Epithelial cell of prostate (primary cell): ENCODE measurements at regions not wholly inside any gene's neighbourhood (a gene's known extent, or its start where the extent isn't known, plus 50 kb on each side); places are given as distances from the start of the nearest gene placed in this dataset.

Source experiments
- DNase-seq: peaks from one replicate; pipeline ENCODE4 v3.0.0-alpha.2; 2011; ENCODE audit warnings: low read depth, low spot score
- H3K27ac ChIP-seq: fragments of 450-650 bp; 2 replicates; pipeline ENCODE4 v1.5.1; 2017; ENCODE audit warnings: mild to moderate bottlenecking

- no peak for DNase-seq
Observed at GRCh38 chr4:136644279-136644678, 888.0 kb downstream of the PCDH18 start.

DNA sequence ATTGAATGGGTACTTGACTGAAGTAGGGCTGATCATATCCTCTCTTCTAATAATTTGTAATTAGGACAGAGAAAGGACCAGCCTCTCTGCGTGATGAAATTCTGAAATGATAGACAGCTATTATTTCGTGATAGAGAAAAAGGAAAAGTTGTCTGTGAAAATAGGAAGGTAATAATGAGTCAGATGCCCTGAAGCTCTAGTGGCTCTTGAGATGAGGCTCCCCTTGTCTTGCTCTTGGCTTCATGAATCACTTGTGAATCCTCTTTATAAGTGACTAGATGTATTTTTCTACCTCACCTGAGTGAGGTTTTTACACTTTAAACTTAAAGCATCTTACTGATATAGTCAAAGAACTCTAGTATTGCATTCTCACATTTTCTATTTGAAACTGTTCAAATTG is 888.9 kb downstream of the PCDH18 start:
- DNase-seq, result no peak

More at GRCh38 chr4:136644279-136644678, 888.0 kb downstream of the PCDH18 start:
- no peak overlapping the region for H3K27ac ChIP-seq

DNA sequence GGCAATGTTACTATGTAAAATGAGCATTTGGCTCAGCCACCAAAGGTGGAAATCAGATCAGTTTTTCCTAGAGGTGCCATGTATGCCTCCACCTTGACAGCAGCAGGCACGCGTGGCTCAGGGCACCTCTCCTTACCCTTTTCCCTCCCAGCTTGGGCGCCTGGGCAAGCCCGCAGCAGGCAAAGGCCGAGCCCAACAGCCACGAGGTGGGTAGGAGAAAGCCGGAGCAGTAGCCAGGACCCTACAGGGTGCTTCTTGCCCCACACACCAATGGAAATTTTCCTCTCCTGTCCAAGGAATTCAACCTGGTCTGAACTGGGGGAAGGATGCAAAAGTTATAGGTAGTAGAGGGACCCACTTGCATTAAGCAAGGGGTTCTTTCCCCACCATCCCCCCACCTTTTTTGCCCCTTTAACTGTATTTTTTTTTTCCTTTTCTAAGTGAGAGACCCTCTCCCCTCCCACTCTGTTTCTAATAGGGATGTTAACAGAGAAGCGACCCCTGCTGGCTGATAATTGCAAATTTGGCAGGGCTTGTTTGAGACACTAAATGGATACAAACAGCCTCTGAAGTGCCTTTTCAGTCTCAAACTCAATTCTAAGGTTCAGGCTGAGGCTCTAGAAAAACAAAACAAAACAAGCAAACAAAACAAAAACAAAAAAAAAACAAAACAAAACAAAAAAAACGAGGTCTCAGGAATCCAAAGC is 895.1 kb downstream of the PCDH18 start:
- DNase-seq, result no peak
- no peak overlapping the region for H3K27ac ChIP-seq

More for the DNA sequence above, 888.9 kb downstream of the PCDH18 start:
- no peak overlapping the region for H3K27ac ChIP-seq

DNA sequence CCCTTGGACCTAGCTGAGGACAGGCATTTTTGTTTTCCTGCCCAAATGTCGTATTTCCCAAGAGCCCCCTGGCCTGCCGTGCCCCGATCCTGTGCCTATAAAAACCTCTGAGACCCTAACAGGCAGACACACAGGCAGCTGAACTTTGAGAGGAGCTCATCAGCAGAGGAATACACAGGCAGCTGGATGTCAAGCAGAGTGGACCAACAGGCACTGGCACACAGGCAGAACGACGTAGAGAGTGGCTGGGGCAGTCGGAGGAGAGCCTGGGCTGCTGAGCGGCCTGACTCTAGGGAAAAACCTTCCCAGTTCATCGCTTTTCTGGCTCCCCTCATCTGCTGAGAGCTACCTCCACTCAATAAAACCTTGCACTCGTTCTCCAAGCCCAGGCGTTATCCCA is 896.1 kb downstream of the PCDH18 start:
- no peak overlapping the region for H3K27ac ChIP-seq
- DNase-seq, result no peak

- DNase-seq, result no peak
- no peak overlapping the region for H3K27ac ChIP-seq
Observed at GRCh38 chr4:136634121-136634520, 898.2 kb downstream of the PCDH18 start.

DNA sequence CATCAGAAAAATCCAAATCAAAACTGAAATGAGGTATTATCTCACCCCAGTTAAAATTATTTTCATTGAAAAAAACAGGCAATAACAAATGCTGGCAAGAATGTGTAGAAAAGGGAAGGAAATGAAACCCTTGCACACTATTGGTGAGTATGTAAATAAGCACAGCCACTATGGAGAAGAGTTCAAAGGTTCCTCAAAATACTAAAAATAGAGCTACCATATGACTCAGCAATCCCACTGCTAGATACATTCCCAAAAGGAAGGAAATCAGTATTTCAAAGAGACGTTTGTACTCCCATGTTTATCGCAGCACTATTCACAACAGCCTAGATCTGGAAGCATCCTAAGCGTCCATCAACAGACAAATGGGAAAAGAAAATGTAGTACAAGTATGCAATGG is 932.4 kb downstream of the PCDH18 start:
- no peak for DNase-seq
- no peak overlapping the region for H3K27ac ChIP-seq

- DNase-seq, result no peak
- no peak overlapping the region for H3K27ac ChIP-seq
Observed at GRCh38 chr4:136590440-136590839, 941.9 kb downstream of the PCDH18 start.

DNA sequence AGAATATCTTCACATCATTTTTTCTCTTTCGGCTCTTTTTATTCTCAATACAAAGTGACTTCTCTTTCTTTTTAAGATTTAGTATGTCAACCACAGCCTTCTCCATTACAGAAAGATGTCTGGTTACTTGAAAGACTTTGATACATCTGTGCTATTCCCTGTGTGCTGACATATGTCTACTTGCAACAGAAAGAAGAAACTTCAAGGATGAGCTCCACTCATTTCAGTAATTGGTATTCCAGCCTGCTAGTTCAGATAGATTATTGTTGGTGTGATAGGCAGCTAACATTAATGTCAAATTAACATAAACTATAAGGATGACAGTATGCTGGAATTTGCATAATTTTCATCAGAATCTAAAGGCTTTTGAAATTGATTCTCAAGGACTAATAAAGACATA is 948.7 kb downstream of the PCDH18 start:
- no peak overlapping the region for H3K27ac ChIP-seq
- no peak for DNase-seq

DNA sequence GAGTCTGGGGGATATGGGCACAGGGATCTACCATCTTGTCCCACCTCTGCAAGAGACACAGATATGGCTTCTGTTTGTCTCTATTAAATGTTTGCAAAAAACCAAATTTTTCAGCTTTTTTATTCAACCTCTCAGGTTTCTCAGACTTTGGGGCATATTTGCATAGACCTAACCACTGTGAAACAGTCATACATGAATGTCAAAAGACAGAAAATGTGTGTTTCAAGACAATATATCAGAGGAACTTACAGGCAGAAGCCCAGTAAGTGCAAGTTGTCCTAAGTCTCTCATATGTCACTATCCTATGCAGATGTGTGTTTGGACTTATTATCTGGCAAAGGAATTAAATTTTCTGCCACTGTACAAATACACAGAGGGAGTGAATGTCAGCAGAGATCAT is 951.2 kb downstream of the PCDH18 start:
- DNase-seq, result no peak
- no peak overlapping the region for H3K27ac ChIP-seq

GRCh38 chr4:136575146-136575545 is 957.1 kb downstream of the PCDH18 start:
- no peak overlapping the region for H3K27ac ChIP-seq
- no peak for DNase-seq

DNA sequence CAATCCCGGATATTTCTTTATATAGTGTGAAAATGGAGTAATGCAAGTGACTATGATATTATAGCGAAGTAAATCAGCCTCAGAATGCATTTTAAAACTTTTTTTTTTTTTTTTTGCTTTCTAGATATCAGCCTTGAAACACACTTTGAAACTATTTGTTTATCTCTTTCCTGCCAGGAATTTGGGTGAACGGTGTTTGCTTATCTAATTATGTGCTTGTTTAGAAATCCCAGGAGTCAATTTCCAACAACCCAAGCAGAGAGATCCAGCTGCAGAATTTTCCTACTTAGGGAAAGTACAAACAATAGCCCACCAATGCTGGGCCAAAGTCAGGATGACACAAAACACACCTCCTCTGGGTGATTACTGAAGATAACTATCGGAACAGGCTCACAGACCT is 958.8 kb downstream of the PCDH18 start:
- DNase-seq, result no peak
- H3K27ac ChIP-seq, result no peak overlapping the region

DNA sequence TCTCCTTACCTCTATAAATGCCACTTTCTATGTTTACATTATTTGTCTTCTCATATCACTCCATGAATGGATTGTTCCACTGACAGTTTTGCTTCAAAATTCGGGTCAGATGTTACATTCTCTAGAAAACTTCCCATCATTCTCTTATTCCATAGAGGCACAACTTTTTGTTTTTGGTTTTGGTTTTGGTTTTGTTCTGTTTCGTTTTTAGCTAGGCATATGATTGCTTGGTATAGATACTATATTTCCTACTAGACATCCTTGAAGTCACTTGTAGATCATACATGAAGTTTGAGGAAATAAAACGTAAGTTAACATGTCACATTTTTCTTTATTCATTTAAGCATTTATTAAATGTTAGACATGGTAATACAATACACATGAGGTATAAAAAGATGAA is 961.0 kb downstream of the PCDH18 start:
- H3K27ac ChIP-seq, result no peak overlapping the region
- DNase-seq, result no peak

DNA sequence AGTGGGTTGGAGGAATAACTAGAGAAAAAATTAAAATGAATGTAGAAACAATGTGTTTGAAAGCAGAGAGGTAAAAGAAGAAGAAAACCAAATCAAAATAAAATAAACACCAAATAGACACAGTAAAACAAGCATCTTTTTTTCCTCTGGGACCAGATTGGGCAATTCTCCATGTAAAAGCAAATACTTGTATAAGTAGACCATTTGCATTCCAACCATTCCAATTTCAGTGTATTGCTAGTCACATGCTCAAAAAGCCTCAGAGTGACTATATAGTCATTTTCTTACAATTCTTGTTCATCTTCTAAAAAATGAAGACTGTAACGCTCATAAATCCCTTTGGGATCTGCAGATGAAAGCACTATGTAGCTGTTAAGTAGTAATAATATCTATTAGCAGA is 969.5 kb downstream of the PCDH18 start:
- DNase-seq, result no peak
- no peak overlapping the region for H3K27ac ChIP-seq

DNA sequence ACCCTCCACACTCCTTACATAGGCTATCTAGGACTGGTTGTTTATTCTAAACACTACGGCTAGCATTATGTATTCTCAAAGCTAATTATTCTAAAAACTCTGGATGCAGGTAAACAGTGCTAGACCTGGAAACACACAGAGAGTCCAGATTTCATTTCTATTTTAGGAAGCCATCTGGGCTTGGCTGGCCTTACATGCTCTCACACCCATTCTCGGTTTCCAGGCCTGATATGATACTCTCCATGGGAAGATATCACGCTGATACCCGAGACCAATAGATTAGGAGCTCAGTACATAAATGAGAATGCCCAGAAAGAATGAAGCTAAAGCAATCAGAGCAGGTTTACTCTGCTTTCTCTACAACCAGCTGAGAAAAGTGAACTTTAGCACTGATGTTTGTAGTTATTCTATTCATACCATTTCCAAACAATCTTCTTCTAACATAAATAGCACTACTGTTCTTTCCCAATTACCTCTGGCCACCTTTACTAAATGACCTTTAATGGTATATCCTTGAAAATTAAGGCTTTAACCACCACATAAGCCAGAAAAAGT is 973.3 kb downstream of the PCDH18 start:
- no peak for DNase-seq
- no peak overlapping the region for H3K27ac ChIP-seq

DNA sequence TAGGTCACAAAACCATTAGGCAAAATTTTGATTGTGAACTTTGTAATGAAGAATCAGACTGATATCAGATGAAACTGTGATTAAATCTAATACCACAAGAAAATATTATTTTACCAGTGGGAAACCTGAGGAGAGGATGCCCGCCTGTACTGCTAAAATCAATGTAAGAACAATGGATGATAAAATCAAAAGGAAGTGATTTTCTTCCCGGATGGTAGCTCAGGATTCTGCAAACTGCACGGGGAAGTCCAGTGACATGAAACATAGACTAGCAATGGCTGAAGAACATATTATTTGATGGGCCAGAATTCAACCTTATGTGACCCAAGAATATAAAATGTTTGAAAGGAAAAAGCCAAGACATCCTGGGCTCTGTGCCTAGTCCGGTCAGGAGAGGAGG is 974.9 kb downstream of the PCDH18 start:
- DNase-seq, result no peak
- no peak overlapping the region for H3K27ac ChIP-seq

- no peak for DNase-seq
Observed at GRCh38 chr4:136554033-136554432, 978.3 kb downstream of the PCDH18 start.

GRCh38 chr4:136551753-136552152 is 980.5 kb downstream of the PCDH18 start:
- DNase-seq, result no peak
- no peak overlapping the region for H3K27ac ChIP-seq

More at GRCh38 chr4:136554033-136554432, 978.3 kb downstream of the PCDH18 start:
- no peak overlapping the region for H3K27ac ChIP-seq

DNA sequence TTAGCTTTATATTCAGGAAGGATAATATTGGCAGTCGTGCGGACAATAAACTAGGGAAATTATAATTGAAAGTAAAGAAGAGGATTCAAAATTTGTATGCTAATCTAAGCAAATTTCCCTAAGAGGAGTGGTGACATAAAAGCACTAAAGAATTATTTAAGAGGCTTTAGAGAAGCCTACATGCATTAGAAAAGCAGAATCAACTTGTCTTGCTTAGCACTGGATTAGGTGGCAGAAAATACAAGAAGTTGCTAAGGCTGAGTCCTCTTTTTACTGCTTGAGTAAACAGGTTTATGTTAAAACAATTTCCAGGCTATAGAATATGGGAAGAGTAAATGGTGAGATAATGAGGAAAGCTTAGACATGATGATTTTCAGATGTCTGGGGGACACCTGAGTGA is 991.5 kb downstream of the PCDH18 start:
- DNase-seq, result no peak
- H3K27ac ChIP-seq, result no peak overlapping the region

GRCh38 chr4:136528131-136528530 is 1004.2 kb downstream of the PCDH18 start:
- no peak overlapping the region for H3K27ac ChIP-seq
- no peak for DNase-seq

GRCh38 chr4:136526517-136526916 is 1005.8 kb downstream of the PCDH18 start:
- no peak overlapping the region for H3K27ac ChIP-seq
- no peak for DNase-seq

DNA sequence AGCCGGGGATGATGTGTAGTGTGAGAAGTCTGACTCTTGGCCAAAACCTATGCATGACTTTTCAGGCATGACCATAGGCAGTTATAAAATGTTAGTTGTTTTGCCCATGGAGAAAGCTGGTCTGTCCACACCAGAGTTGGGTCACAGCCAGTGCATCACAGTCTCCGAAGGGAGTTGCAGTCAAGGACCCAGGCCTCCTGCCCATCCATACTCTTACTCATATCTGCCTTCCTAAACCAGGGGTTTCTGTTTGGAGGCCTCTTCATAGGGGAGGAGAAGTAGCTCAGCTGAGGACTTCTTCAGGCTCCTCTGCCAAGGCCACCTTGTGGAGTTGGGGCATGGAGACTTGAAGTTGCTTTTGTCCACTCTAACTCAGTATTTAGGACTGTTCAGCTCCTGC is 1008.3 kb downstream of the PCDH18 start:
- no peak overlapping the region for H3K27ac ChIP-seq
- DNase-seq, result no peak

- DNase-seq, result no peak
- no peak overlapping the region for H3K27ac ChIP-seq
Observed at GRCh38 chr4:136516371-136516770, 1015.9 kb downstream of the PCDH18 start.
